NT2/D1 (cell line): ENCODE measurements at regions not wholly inside any gene's neighbourhood (a gene's known extent, or its start where the extent isn't known, plus 50 kb on each side); places are given as distances from the start of the nearest gene placed in this dataset.

ENCODE experiments used
- DNase-seq: peaks from one replicate; pipeline ENCODE4 v3.0.0-alpha.2; 2011; ENCODE audit warnings: low read depth, low spot score
- H3K27me3 ChIP-seq: 2 replicates; pipeline ENCODE4 v1.6.0; 2011; ENCODE audit warnings: mild to moderate bottlenecking; ENCODE audit not compliant: insufficient read length, insufficient read depth
- H3K36me3 ChIP-seq: 2 replicates; pipeline ENCODE4 v1.6.1; 2011; ENCODE audit warnings: mild to moderate bottlenecking, low read length, mixed read lengths; ENCODE audit not compliant: insufficient read depth, insufficient read length
- H3K4me1 ChIP-seq: 2 replicates; pipeline ENCODE4 v1.5.1; 2011; ENCODE audit not compliant: insufficient read depth, insufficient read length
- H3K4me3 ChIP-seq: 2 replicates; pipeline ENCODE4 v1.5.1; 2011; ENCODE audit warnings: low read depth; ENCODE audit not compliant: insufficient read length
- H3K9ac ChIP-seq: 2 replicates; pipeline ENCODE4 v1.6.0; 2011; ENCODE audit warnings: low read depth; ENCODE audit not compliant: insufficient read length
- H3K9me3 ChIP-seq: 2 replicates; pipeline ENCODE4 v1.5.1; 2011; ENCODE audit warnings: mild to moderate bottlenecking, low read length; ENCODE audit not compliant: insufficient read depth
- SUZ12 ChIP-seq: IDR thresholded peaks from 2 replicates; pipeline ENCODE4 v1.6.1; 2011; ENCODE audit not compliant: insufficient read length, insufficient read depth; ENCODE audit errors: extremely low read depth
- YY1 ChIP-seq: IDR thresholded peaks from 2 replicates; pipeline ENCODE4 v1.6.1; 2011; ENCODE audit not compliant: insufficient read length, insufficient read depth
- ZNF274 ChIP-seq: IDR thresholded peaks from 2 replicates; pipeline ENCODE4 v1.6.1; 2011; ENCODE audit warnings: mild to moderate bottlenecking, low read depth, low read length

GRCh38 chr14:101031186-101031585 lies 127.7 kb upstream of the RTL1 start:
- H3K36me3 ChIP-seq: no peaks in the 10 kb centered on the region

GRCh38 chr14:101031721-101032120 lies 128.2 kb upstream of the RTL1 start:
- Histone ChIP-seq H3K27me3 (no peaks in the 10 kb centered on the region), H3K36me3 (no peaks in the 10 kb centered on the region), H3K4me3 (no peak overlapping the region), H3K9me3 (no peaks in the 10 kb centered on the region), H3K4me1 (no peaks in the 10 kb centered on the region), H3K9ac (no peak overlapping the region)
- no peak for TF ChIP-seq ZNF274
- TF ChIP-seq SUZ12: no peak
- TF ChIP-seq YY1: no peak
- DNase-seq: no peak

More at GRCh38 chr14:101031186-101031585, 127.7 kb upstream of the RTL1 start:
- H3K4me3 ChIP-seq: no peak overlapping the region
- no peaks in the 10 kb centered on the region for H3K27me3 ChIP-seq
- H3K9ac ChIP-seq: no peak overlapping the region
- no peaks in the 10 kb centered on the region for H3K4me1 ChIP-seq
- DNase-seq: no peak
- no peaks in the 10 kb centered on the region for H3K9me3 ChIP-seq
- TF ChIP-seq YY1: no peak
- TF ChIP-seq ZNF274: no peak
- TF ChIP-seq SUZ12: no peak

- H3K4me1 ChIP-seq: no peaks in the 10 kb centered on the region
- no peak for DNase-seq
- no peaks in the 10 kb centered on the region for H3K27me3 ChIP-seq
- TF ChIP-seq YY1: no peak
- no peak for TF ChIP-seq SUZ12
- TF ChIP-seq ZNF274: no peak
- no peak overlapping the region for H3K4me3 ChIP-seq
- H3K36me3 ChIP-seq: no peaks in the 10 kb centered on the region
- no peak overlapping the region for H3K9ac ChIP-seq
- no peaks in the 10 kb centered on the region for H3K9me3 ChIP-seq
Observed at GRCh38 chr14:101032433-101032832, 128.9 kb upstream of the RTL1 start.

- TF ChIP-seq ZNF274: no peak
- TF ChIP-seq SUZ12: no peak
- no peak for TF ChIP-seq YY1
- Histone ChIP-seq H3K9me3 (no peaks in the 10 kb centered on the region), H3K36me3 (no peaks in the 10 kb centered on the region), H3K27me3 (no peaks in the 10 kb centered on the region), H3K4me1 (no peaks in the 10 kb centered on the region), H3K4me3 (no peak overlapping the region), H3K9ac (no peak overlapping the region)
- DNase-seq: no peak
Observed at GRCh38 chr14:101033006-101033405, 129.5 kb upstream of the RTL1 start.

GRCh38 chr14:101033446-101034165 lies 130.1 kb upstream of the RTL1 start:
- H3K9me3 ChIP-seq: no peaks in the 10 kb centered on the region
- no peaks in the 10 kb centered on the region for H3K4me1 ChIP-seq
- H3K36me3 ChIP-seq: no peaks in the 10 kb centered on the region
- H3K9ac ChIP-seq: no peak overlapping the region
- H3K27me3 ChIP-seq: no peaks in the 10 kb centered on the region
- no peak for DNase-seq
- TF ChIP-seq SUZ12 (no peak), YY1 (no peak), ZNF274 (no peak)
- H3K4me3 ChIP-seq: no peak overlapping the region

GRCh38 chr14:101034986-101035385 lies 131.5 kb upstream of the RTL1 start:
- Histone ChIP-seq H3K4me3 (no peak overlapping the region), H3K27me3 (no peaks in the 10 kb centered on the region), H3K36me3 (no peaks in the 10 kb centered on the region), H3K9me3 (no peaks in the 10 kb centered on the region), H3K4me1 (no peaks in the 10 kb centered on the region), H3K9ac (no peak overlapping the region)
- TF ChIP-seq YY1: no peak
- TF ChIP-seq ZNF274: no peak
- TF ChIP-seq SUZ12: no peak
- DNase-seq: no peak

GRCh38 chr14:101035466-101036225 lies 132.1 kb upstream of the RTL1 start:
- no peak for DNase-seq
- Histone ChIP-seq H3K4me1 (no peaks in the 10 kb centered on the region), H3K27me3 (no peaks in the 10 kb centered on the region), H3K36me3 (no peaks in the 10 kb centered on the region), H3K9ac (no peak overlapping the region), H3K4me3 (no peak overlapping the region), H3K9me3 (no peaks in the 10 kb centered on the region)
- TF ChIP-seq ZNF274 (no peak), YY1 (no peak), SUZ12 (no peak)
